HepG2 (cell line): ENCODE measurements at regions not wholly inside any gene's neighbourhood (a gene's known extent, or its start where the extent isn't known, plus 50 kb on each side); places are given as distances from the start of the nearest gene placed in this dataset.

Experiments
- AGO2 ChIP-seq: fragments of 200-400 bp; formaldehyde crosslinking; optimal IDR thresholded peaks from 2 replicates; pipeline ENCODE3; 2017; ENCODE audit warnings: mild to moderate bottlenecking, low read depth, low read length, moderate library complexity
- CEBPB ChIP-seq: IDR thresholded peaks from 2 replicates; pipeline ENCODE4 v1.6.1; 2011; ENCODE audit warnings: low read depth, low read length, improper control_type of control experiment, borderline replicate concordance
- DNMT3B ChIP-seq: conservative IDR thresholded peaks from 2 replicates; pipeline ENCODE4 v1.6.1; 2016; ENCODE audit warnings: missing biosample characterization, control low read depth
- DPF2 ChIP-seq: sonication (generic); formaldehyde crosslinking; IDR thresholded peaks from 2 replicates; pipeline ENCODE4 v1.4.0; 2020; ENCODE audit warnings: mild to moderate bottlenecking, low read depth, missing genetic modification reagents, borderline replicate concordance
- DRAP1 ChIP-seq: IDR thresholded peaks from 2 replicates; pipeline ENCODE4 v1.6.1; 2016; ENCODE audit warnings: missing genetic modification reagents, missing compliant biosample characterization
- GATAD2A ChIP-seq: IDR thresholded peaks from 2 replicates; pipeline ENCODE4 v1.6.1; 2016
- HOXA3 ChIP-seq: sonication (generic); formaldehyde crosslinking; IDR thresholded peaks from 2 replicates; pipeline ENCODE4 v1.5.0; 2020; ENCODE audit warnings: missing genetic modification reagents
- NFKB2 ChIP-seq: sonication (generic); formaldehyde crosslinking; IDR thresholded peaks from 2 replicates; pipeline ENCODE4 v1.4.0; 2020; ENCODE audit warnings: missing genetic modification reagents, borderline replicate concordance
- NR2C2 ChIP-seq: sonication (generic); formaldehyde crosslinking; IDR thresholded peaks from 2 replicates; pipeline ENCODE4 v1.4.0; 2020; ENCODE audit warnings: missing genetic modification reagents, mild to moderate bottlenecking, moderate library complexity, borderline replicate concordance
- PAF1 ChIP-seq: IDR thresholded peaks from 2 replicates; pipeline ENCODE4 v1.6.1; 2016; ENCODE audit warnings: missing genetic modification reagents, missing compliant biosample characterization
- PATZ1 ChIP-seq: sonication (generic); formaldehyde crosslinking; IDR thresholded peaks from 2 replicates; pipeline ENCODE4 v1.4.0; 2020; ENCODE audit warnings: missing genetic modification reagents
- SMAD3 ChIP-seq: sonication (generic); formaldehyde crosslinking; IDR thresholded peaks from 2 replicates; pipeline ENCODE4 v1.4.0; 2020; ENCODE audit warnings: missing genetic modification reagents
- STAG1 ChIP-seq: sonication (generic); formaldehyde crosslinking; IDR thresholded peaks from 2 replicates; pipeline ENCODE4 v1.4.0; 2020; ENCODE audit warnings: missing genetic modification reagents
- U2AF2 ChIP-seq: fragments of 200-400 bp; formaldehyde crosslinking; IDR thresholded peaks from 2 replicates; pipeline ENCODE4 v1.6.1; 2017; ENCODE audit warnings: low read depth, mild to moderate bottlenecking, low read length
- ZBTB21 ChIP-seq: sonication (generic); formaldehyde crosslinking; IDR thresholded peaks from 2 replicates; pipeline ENCODE4 v1.4.0; 2020; ENCODE audit warnings: missing genetic modification reagents
- ZBTB26 ChIP-seq: IDR thresholded peaks from 2 replicates; pipeline ENCODE4 v1.6.1; 2016; ENCODE audit warnings: missing compliant biosample characterization, missing genetic modification reagents, borderline replicate concordance
- ZKSCAN5 ChIP-seq: sonication (generic); formaldehyde crosslinking; IDR thresholded peaks from 2 replicates; pipeline ENCODE4 v1.5.1; 2020; ENCODE audit warnings: mild to moderate bottlenecking, missing genetic modification reagents
- ZNF24 ChIP-seq: fragments of 450-650 bp; IDR thresholded peaks from 2 replicates; pipeline ENCODE4 v1.6.1; 2017; ENCODE audit warnings: antibody characterized with exemption, mild to moderate bottlenecking
- ZNF512B ChIP-seq: sonication (generic); formaldehyde crosslinking; IDR thresholded peaks from 2 replicates; pipeline ENCODE4 v1.5.1; 2020; ENCODE audit warnings: missing genetic modification reagents, mild to moderate bottlenecking, borderline replicate concordance
- ZNF652 ChIP-seq: IDR thresholded peaks from 2 replicates; pipeline ENCODE4 v1.6.1; 2016; ENCODE audit warnings: low read depth, borderline replicate concordance

DNA sequence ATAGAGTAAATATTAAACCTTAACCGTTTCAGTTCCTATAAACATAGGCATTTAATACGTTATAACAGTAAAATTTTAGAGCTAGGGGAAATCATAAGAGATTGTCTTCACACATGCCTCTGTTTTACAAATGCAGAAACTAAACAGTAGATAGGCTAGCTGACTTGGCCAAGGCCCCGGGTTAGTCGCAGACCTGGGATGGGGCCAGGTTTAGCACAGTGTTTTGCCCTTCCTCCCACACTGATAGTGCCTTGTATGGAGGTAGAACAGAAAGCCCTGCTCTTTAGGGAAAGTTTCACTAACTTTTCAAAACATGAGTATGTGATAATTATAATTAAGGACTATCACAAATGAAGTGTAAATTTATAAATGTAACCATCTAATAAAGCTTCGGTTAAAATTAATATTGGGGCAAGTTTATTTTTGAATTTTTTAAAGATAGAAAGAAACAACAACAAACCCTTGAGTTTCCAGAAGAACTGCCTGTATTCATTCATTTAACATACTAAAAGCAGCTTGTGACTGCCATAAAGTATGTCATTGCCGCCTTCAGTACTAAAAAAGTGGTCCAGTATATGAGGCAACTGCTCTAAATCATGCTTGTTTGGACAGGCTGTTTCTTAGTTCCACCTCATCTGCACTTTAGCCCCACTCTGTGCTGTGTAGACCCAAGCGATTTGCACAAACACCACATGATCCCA, 62.5 kb upstream of the LOC128125822 start (continued):
- 0 out of 2 replicates have a peak, but pooled peaks have one; percentile 27 for TF ChIP-seq STAG1 (CRISPR knock-in tag)
- TF ChIP-seq ZBTB26 (CRISPR knock-in tag): no peak
- peak; percentile 77 for TF ChIP-seq HOXA3
- TF ChIP-seq AGO2: peak; percentile 60
- peak; percentile 81 for TF ChIP-seq SMAD3 (CRISPR knock-in tag)
- peak; percentile 64; the same call in 1 of the 2 replicates for TF ChIP-seq ZNF24
- peak; percentile 46 for TF ChIP-seq NR2C2 (CRISPR knock-in tag)
- TF ChIP-seq ZNF652 (CRISPR knock-in tag): peak; percentile 54; the same call in 1 of the 2 replicates
- TF ChIP-seq ZBTB21: peak; percentile 51; the same call in 1 of the 2 replicates
- TF ChIP-seq ZKSCAN5: no peak
- peak; percentile 79 for TF ChIP-seq DRAP1 (CRISPR knock-in tag)
- TF ChIP-seq GATAD2A (CRISPR knock-in tag): peak; percentile 98
- peak; percentile 97 for TF ChIP-seq CEBPB
- TF ChIP-seq ZNF512B: 0 out of 2 replicates have a peak, but pooled peaks have one; percentile 5
- TF ChIP-seq U2AF2: no peak
- TF ChIP-seq PAF1 (CRISPR knock-in tag): no peak
- no peak for TF ChIP-seq NFKB2 (CRISPR knock-in tag)
- TF ChIP-seq DNMT3B (CRISPR knock-in tag): peak; percentile 94; the same call in 1 of the 2 replicates
- TF ChIP-seq PATZ1 (CRISPR knock-in tag): peak; percentile 56; the same call in 1 of the 2 replicates
- peak; percentile 96 for TF ChIP-seq DPF2 (CRISPR knock-in tag)
